IMR-90 (cell line): ENCODE measurements at regions not wholly inside any gene's neighbourhood (a gene's known extent, or its start where the extent isn't known, plus 50 kb on each side); places are given as distances from the start of the nearest gene placed in this dataset.

Experiments
- ATAC-seq: fragments of 200-7000 bp; cut with Tn5 transposase; 2 replicates; pipeline ENCODE4 v1.9.1; 2020; ENCODE audit warnings: low read depth, mild to moderate bottlenecking, moderate library complexity
- BruUV-seq: library from RNA; stranded (reverse); fragments of 400-500 nt; replicated peaks from 2 replicates; lab custom pipeline; 2021; lab: Mats Ljungman, UMichigan
- CTCF ChIA-PET: fragments of 300-600 bp; formaldehyde crosslinking; extraction: SDS; loops from one replicate; lab custom pipeline; 2021; ENCODE audit warnings: antibody characterized with exemption; lab: Yijun Ruan, JAX
- POLR2A ChIA-PET: fragments of 300-600 bp; sonication (Branson Sonifier 250); formaldehyde crosslinking; loops from one replicate; lab custom pipeline; 2022; ENCODE audit warnings: antibody characterized with exemption; ENCODE audit not compliant: unreplicated experiment; lab: Charles Lee
- DNase-seq: peaks from one replicate; pipeline ENCODE4 v3.0.0; 2013
- H2AFZ ChIP-seq: replicated peaks from 2 replicates; pipeline ENCODE3; 2013; ENCODE audit warnings: low read length, mild to moderate bottlenecking; ENCODE audit not compliant: poor library complexity
- H2AK5ac ChIP-seq: 2 replicates; pipeline ENCODE4 v1.6.1; 2013; ENCODE audit warnings: low read depth, low read length, inconsistent platforms
- H2AK9ac ChIP-seq: replicated peaks from 2 replicates; pipeline ENCODE3; 2013; ENCODE audit warnings: mild to moderate bottlenecking, low read depth, low read length, moderate library complexity; ENCODE audit not compliant: poor library complexity
- H2BK120ac ChIP-seq: 2 replicates; pipeline ENCODE4 v1.6.1; 2013; ENCODE audit warnings: low read depth, low read length, inconsistent platforms
- H2BK15ac ChIP-seq: 3 replicates; pipeline ENCODE4 v1.6.1; 2013; ENCODE audit warnings: low read depth, low read length, inconsistent platforms
- H2BK20ac ChIP-seq: 2 replicates; pipeline ENCODE4 v1.6.1; 2013; ENCODE audit warnings: low read depth, mild to moderate bottlenecking, inconsistent platforms, low read length, moderate library complexity
- H2BK5ac ChIP-seq: 2 replicates; pipeline ENCODE4 v1.6.1; 2013; ENCODE audit warnings: mild to moderate bottlenecking, low read depth, low read length, inconsistent platforms; ENCODE audit not compliant: poor library complexity, severe bottlenecking
- H3K14ac ChIP-seq: replicated peaks from 2 replicates; pipeline ENCODE4 v1.6.1; 2013; ENCODE audit warnings: low read depth, low read length, inconsistent platforms
- H3K18ac ChIP-seq: 2 replicates; pipeline ENCODE4 v1.6.1; 2013; ENCODE audit warnings: low read depth, low read length, control low read depth
- H3K23ac ChIP-seq: 2 replicates; pipeline ENCODE4 v1.6.1; 2013; ENCODE audit warnings: low read depth, low read length, inconsistent platforms
- H3K27ac ChIP-seq: 2 replicates; pipeline ENCODE4 v1.5.1; 2013; ENCODE audit warnings: mild to moderate bottlenecking, control low read depth, low read length; ENCODE audit not compliant: insufficient read depth
- H3K27me3 ChIP-seq: 2 replicates; pipeline ENCODE4 v1.6.1; 2013; ENCODE audit warnings: low read length; ENCODE audit not compliant: control insufficient read depth, insufficient read depth
- H3K36me3 ChIP-seq: 2 replicates; pipeline ENCODE4 v1.6.1; 2013; ENCODE audit warnings: low read length, mixed read lengths; ENCODE audit not compliant: control insufficient read depth, insufficient read depth
- H3K4ac ChIP-seq: 2 replicates; pipeline ENCODE4 v1.6.1; 2013; ENCODE audit warnings: low read depth, low read length, inconsistent platforms
- H3K4me1 ChIP-seq: 2 replicates; pipeline ENCODE4 v1.6.1; 2013; ENCODE audit warnings: low read length, mixed read lengths; ENCODE audit not compliant: control insufficient read depth, insufficient read depth
- H3K4me2 ChIP-seq: 2 replicates; pipeline ENCODE4 v1.6.1; 2013; ENCODE audit warnings: low read depth, mild to moderate bottlenecking, control low read depth, low read length, moderate library complexity
- H3K4me3 ChIP-seq: 2 replicates; pipeline ENCODE4 v1.5.1; 2013; ENCODE audit warnings: low read depth, mild to moderate bottlenecking, control low read depth, low read length, moderate library complexity; ENCODE audit not compliant: insufficient read depth
- H3K56ac ChIP-seq: 2 replicates; pipeline ENCODE4 v1.6.1; 2013; ENCODE audit warnings: low read length, inconsistent platforms; ENCODE audit not compliant: insufficient read depth; ENCODE audit errors: extremely low read depth
- H3K79me1 ChIP-seq, 2 experiments: 2 replicates each; pipeline ENCODE4 v1.6.1; 2013; ENCODE audit warnings: low read length in 2 of 2, inconsistent platforms in 1 of 2, low read depth in 1 of 2
- H3K9ac ChIP-seq: 2 replicates; pipeline ENCODE4 v1.6.1; 2013; ENCODE audit warnings: low read depth, low read length, control low read depth
- H3K9me1 ChIP-seq: 2 replicates; pipeline ENCODE4 v1.6.1; 2013; ENCODE audit warnings: low read length, inconsistent platforms; ENCODE audit not compliant: insufficient read depth
- H3K9me3 ChIP-seq: 2 replicates; pipeline ENCODE4 v1.6.1; 2013; ENCODE audit warnings: low read length; ENCODE audit not compliant: control insufficient read depth, insufficient read depth
- H4K20me1 ChIP-seq: 2 replicates; pipeline ENCODE4 v1.6.1; 2013; ENCODE audit warnings: low read length, inconsistent platforms; ENCODE audit not compliant: insufficient read depth
- H4K5ac ChIP-seq: 2 replicates; pipeline ENCODE4 v1.6.1; 2013; ENCODE audit warnings: mild to moderate bottlenecking, low read depth, low read length, control low read depth
- H4K8ac ChIP-seq, 2 experiments: 2 replicates each; pipeline ENCODE4 v1.6.1; 2013; ENCODE audit warnings: low read depth in 2 of 2, low read length in 2 of 2, control low read depth in 1 of 2, inconsistent platforms in 1 of 2
- H4K91ac ChIP-seq: 2 replicates; pipeline ENCODE4 v1.6.1; 2013; ENCODE audit warnings: low read depth, low read length, inconsistent platforms; ENCODE audit not compliant: insufficient read depth
- BHLHE40 ChIP-seq: fragments of 150-350 bp; IDR thresholded peaks from 2 replicates; pipeline ENCODE4 v1.6.1; 2016; ENCODE audit warnings: mild to moderate bottlenecking, low read depth, low read length
- CEBPB ChIP-seq: IDR thresholded peaks from 2 replicates; pipeline ENCODE4 v1.6.1; 2012; ENCODE audit warnings: low read depth, low read length, improper control_type of control experiment
- CHD1 ChIP-seq: IDR thresholded peaks from 2 replicates; pipeline ENCODE4 v1.6.1; 2012; ENCODE audit warnings: low read depth, low read length, improper control_type of control experiment
- CTCF ChIP-seq: conservative IDR thresholded peaks from 2 replicates; pipeline ENCODE4 v1.5.1; 2012; ENCODE audit warnings: mild to moderate bottlenecking, low read depth, low read length, improper control_type of control experiment
- FOS ChIP-seq: fragments of 150-350 bp; IDR thresholded peaks from 2 replicates; pipeline ENCODE4 v1.6.1; 2016; ENCODE audit warnings: low read depth, low read length
- MAFK ChIP-seq: IDR thresholded peaks from 2 replicates; pipeline ENCODE4 v1.6.1; 2012; ENCODE audit warnings: low read depth, low read length, improper control_type of control experiment
- MAZ ChIP-seq: IDR thresholded peaks from 2 replicates; pipeline ENCODE4 v1.6.1; 2012; ENCODE audit warnings: low read depth, mild to moderate bottlenecking, low read length, improper control_type of control experiment, moderate library complexity, borderline replicate concordance
- MXI1 ChIP-seq: IDR thresholded peaks from 2 replicates; pipeline ENCODE4 v1.6.1; 2012; ENCODE audit warnings: low read depth, mild to moderate bottlenecking, low read length, moderate library complexity, borderline replicate concordance
- NFE2L2 ChIP-seq: fragments of 150-350 bp; IDR thresholded peaks from 2 replicates; pipeline ENCODE4 v1.6.1; 2016; ENCODE audit warnings: low read depth, mild to moderate bottlenecking, low read length
- POLR2A ChIP-seq: IDR thresholded peaks from 2 replicates; pipeline ENCODE4 v1.6.1; 2012; ENCODE audit warnings: mild to moderate bottlenecking, low read depth, low read length
- RAD21 ChIP-seq: IDR thresholded peaks from 2 replicates; pipeline ENCODE4 v1.6.1; 2012; ENCODE audit warnings: low read length, improper control_type of control experiment
- RCOR1 ChIP-seq: IDR thresholded peaks from 2 replicates; pipeline ENCODE4 v1.6.1; 2012; ENCODE audit warnings: mild to moderate bottlenecking, low read length, improper control_type of control experiment; ENCODE audit not compliant: insufficient replicate concordance
- RFX5 ChIP-seq: IDR thresholded peaks from 2 replicates; pipeline ENCODE4 v1.8.0; 2012; ENCODE audit warnings: low read depth, mild to moderate bottlenecking, low read length, moderate library complexity
- SMC3 ChIP-seq: fragments of 150-350 bp; IDR thresholded peaks from 2 replicates; pipeline ENCODE4 v1.6.1; 2016; ENCODE audit warnings: low read depth, mild to moderate bottlenecking, antibody characterized with exemption, low read length, moderate library complexity
- dilution Hi-C: fragments of 300-500 bp; cut with HindIII; formaldehyde crosslinking; loops from one replicate; pipeline ENCODE4 v1.14.3; 2018; ENCODE audit warnings: low sequenced_read_pairs; ENCODE audit not compliant: unreplicated experiment
- in situ Hi-C: fragments of 300-500 bp; cut with MboI; formaldehyde crosslinking; loops from 3 replicates; pipeline ENCODE4 v1.14.3; 2019; ENCODE audit warnings: low sequenced_read_pairs, inconsistent platforms, mixed read lengths
- intact Hi-C: fragments of 100-400 bp; cut with micrococcal nuclease; formaldehyde crosslinking; loops from 2 replicates; pipeline ENCODE4 v1.10.0; 2022

- H2BK120ac ChIP-seq = no peak overlapping the region
- no peaks in the 10 kb centered on the region for H3K79me1 ChIP-seq
- no peak for DNase-seq
- H3K23ac ChIP-seq = no peak overlapping the region
- 0 out of 2 replicates have a peak, but pooled peaks cover 3% of the 10 kb centered on the region for H3K9me3 ChIP-seq
- TF ChIP-seq BHLHE40 = no peak
- TF ChIP-seq CEBPB = no peak
- TF ChIP-seq POLR2A = no peak
- no peak for TF ChIP-seq MXI1
- TF ChIP-seq MAZ = no peak
- no peak for TF ChIP-seq MAFK
- TF ChIP-seq NFE2L2 = no peak
- no peak for TF ChIP-seq RAD21
- no peak for TF ChIP-seq RFX5
- TF ChIP-seq CTCF = no peak
- no peak for TF ChIP-seq CHD1
- no peak for TF ChIP-seq SMC3
- TF ChIP-seq RCOR1 = no peak
- TF ChIP-seq FOS = no peak
- no peak overlapping the region for H3K4me2 ChIP-seq
- H2BK5ac ChIP-seq = no peak overlapping the region
- no peak overlapping the region for H4K91ac ChIP-seq
- H4K20me1 ChIP-seq = no peaks in the 10 kb centered on the region
- POLR2A ChIA-PET = no interaction called here
- H4K5ac ChIP-seq = no peak overlapping the region
- H3K4ac ChIP-seq = no peak overlapping the region
- in situ Hi-C loops (no loop called here), dilution Hi-C loops (no loop called here), intact Hi-C loops (no loop called here)
- no peak overlapping the region for H3K9ac ChIP-seq
- CTCF ChIA-PET = no interaction called here
- H3K56ac ChIP-seq = no peak overlapping the region
- no peak overlapping the region for H3K14ac ChIP-seq
- H3K36me3 ChIP-seq = no peaks in the 10 kb centered on the region
- no peak overlapping the region for H2AK5ac ChIP-seq
- no peak overlapping the region for H4K8ac ChIP-seq
- no peak for ATAC-seq
- no peak overlapping the region for H3K27ac ChIP-seq
- no peaks in the 10 kb centered on the region for H3K9me1 ChIP-seq
- H2AFZ ChIP-seq = no peak overlapping the region
- H2BK15ac ChIP-seq = no peak overlapping the region
- H3K18ac ChIP-seq = no peak overlapping the region
- no peaks in the 10 kb centered on the region for H3K27me3 ChIP-seq
- no peak overlapping the region for H2BK20ac ChIP-seq
- H3K4me3 ChIP-seq = no peak overlapping the region
- no peaks in the 10 kb centered on the region for H3K4me1 ChIP-seq
- no peak overlapping the region for H2AK9ac ChIP-seq
- no TSS peak for BruUV-seq
Observed at GRCh38 chr4:27881705-27882104, 1021.1 kb downstream of the STIM2 start.
